GM23338 (cell line): ENCODE measurements at regions not wholly inside any gene's neighbourhood (a gene's known extent, or its start where the extent isn't known, plus 50 kb on each side); places are given as distances from the start of the nearest gene placed in this dataset.

ENCODE experiments used
- CREB1 ChIP-seq: fragments of 250-450 bp; sonication (Bioruptor Pico); IDR thresholded peaks from 2 replicates; pipeline ENCODE4 v1.5.0; 2020; ENCODE audit warnings: low read depth, mild to moderate bottlenecking, moderate library complexity
- ETS1 ChIP-seq: IDR thresholded peaks from 2 replicates; pipeline ENCODE4 v1.6.1; 2016; ENCODE audit warnings: antibody characterized with exemption
- EZH2phosphoT487 ChIP-seq: fragments of 200-600 bp; sonication (generic); IDR thresholded peaks from one replicate; pipeline ENCODE4 v1.8.1; 2018; ENCODE audit warnings: antibody characterized with exemption; ENCODE audit not compliant: unreplicated experiment
- NANOG ChIP-seq: IDR thresholded peaks from 2 replicates; pipeline ENCODE4 v1.6.1; 2016; ENCODE audit warnings: antibody characterized with exemption, borderline replicate concordance
- REST ChIP-seq: IDR thresholded peaks from one replicate; pipeline ENCODE4 v1.6.1; 2018; ENCODE audit warnings: antibody characterized with exemption; ENCODE audit not compliant: unreplicated experiment
- STAT1 ChIP-seq: IDR thresholded peaks from one replicate; pipeline ENCODE4 v1.6.1; 2016; ENCODE audit warnings: antibody characterized with exemption; ENCODE audit not compliant: unreplicated experiment
- TF ChIP-seq, protein P1 (sequence below), 2 experiments: fragments of 200-600 bp in 1 of 2; sonication (generic) in 1 of 2; conservative IDR thresholded peaks; 2 replicates each; pipeline versions ENCODE4 v1.5.1 to v1.6.1; 2016 to 2017; ENCODE audit warnings: antibody characterized with exemption in 2 of 2, low read depth in 2 of 2, mild to moderate bottlenecking in 2 of 2, moderate library complexity in 1 of 2

DNA sequence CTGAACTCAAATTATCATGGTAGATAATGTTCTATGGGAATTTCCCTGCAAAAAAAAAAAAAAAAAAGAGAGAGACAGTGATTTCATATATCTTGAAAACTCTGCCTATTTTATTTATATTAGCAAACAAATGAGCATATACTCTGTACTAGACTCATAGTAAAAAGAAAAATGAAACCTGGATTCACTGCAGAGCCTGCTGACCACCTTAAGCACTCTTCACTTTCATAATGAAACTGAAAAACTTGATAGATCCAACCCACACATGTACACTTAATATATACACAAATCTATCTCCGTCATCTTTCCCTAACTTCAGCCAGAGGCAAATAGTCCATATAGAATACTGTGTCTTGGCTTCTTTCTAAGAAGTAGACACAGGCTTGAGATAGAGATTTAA lies 226.1 kb upstream of the KCNIP4 start:
- TF ChIP-seq, protein P1, sequence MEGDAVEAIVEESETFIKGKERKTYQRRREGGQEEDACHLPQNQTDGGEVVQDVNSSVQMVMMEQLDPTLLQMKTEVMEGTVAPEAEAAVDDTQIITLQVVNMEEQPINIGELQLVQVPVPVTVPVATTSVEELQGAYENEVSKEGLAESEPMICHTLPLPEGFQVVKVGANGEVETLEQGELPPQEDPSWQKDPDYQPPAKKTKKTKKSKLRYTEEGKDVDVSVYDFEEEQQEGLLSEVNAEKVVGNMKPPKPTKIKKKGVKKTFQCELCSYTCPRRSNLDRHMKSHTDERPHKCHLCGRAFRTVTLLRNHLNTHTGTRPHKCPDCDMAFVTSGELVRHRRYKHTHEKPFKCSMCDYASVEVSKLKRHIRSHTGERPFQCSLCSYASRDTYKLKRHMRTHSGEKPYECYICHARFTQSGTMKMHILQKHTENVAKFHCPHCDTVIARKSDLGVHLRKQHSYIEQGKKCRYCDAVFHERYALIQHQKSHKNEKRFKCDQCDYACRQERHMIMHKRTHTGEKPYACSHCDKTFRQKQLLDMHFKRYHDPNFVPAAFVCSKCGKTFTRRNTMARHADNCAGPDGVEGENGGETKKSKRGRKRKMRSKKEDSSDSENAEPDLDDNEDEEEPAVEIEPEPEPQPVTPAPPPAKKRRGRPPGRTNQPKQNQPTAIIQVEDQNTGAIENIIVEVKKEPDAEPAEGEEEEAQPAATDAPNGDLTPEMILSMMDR (conservative IDR thresholded peaks at IDR 0.05; ENCODE audit: low read depth in 2 of 2) = no peak
- TF ChIP-seq EZH2phosphoT487 (no peak), ETS1 (no peak), STAT1 (no peak), REST (no peak), NANOG (no peak), CREB1 (no peak)
